Peyer's patch (tissue), 4 donors: ENCODE measurements at regions not wholly inside any gene's neighbourhood (a gene's known extent, or its start where the extent isn't known, plus 50 kb on each side); places are given as distances from the start of the nearest gene placed in this dataset.

ENCODE experiments used
- DNase-seq, 3 donors: peaks; one replicate each; pipeline ENCODE4 v3.0.0-alpha.2; 2017 to 2019
- H3K27ac ChIP-seq, 4 donors: fragments of 200-600 bp; sonication (generic); one replicate each; pipeline ENCODE4 v1.5.1; 2016 to 2019
- H3K27me3 ChIP-seq, 2 donors: fragments of 200-600 bp; sonication (generic); one replicate each; pipeline ENCODE4 v1.5.1; 2019
- H3K36me3 ChIP-seq, 3 donors: fragments of 200-600 bp; sonication (generic); one replicate each; pipeline ENCODE4 v1.5.1; 2016 to 2019
- H3K4me1 ChIP-seq, 4 donors: fragments of 200-600 bp; sonication (generic); one replicate each; pipeline ENCODE4 v1.5.1; 2016 to 2019
- H3K4me3 ChIP-seq, 4 donors: fragments of 200-600 bp; sonication (generic); 1 replicate in 3 of 4; 2 replicates in 1 of 4; pipeline ENCODE4 v1.5.1; 2016 to 2019; ENCODE audit warnings: mild to moderate bottlenecking in 1 of 4
- H3K9me3 ChIP-seq, 4 donors: fragments of 200-600 bp; sonication (generic); one replicate each; pipeline ENCODE4 v1.5.1; 2016 to 2019; ENCODE audit warnings: mild to moderate bottlenecking in 1 of 4
- POLR2A ChIP-seq, 2 donors: fragments of 450-650 bp; IDR thresholded peaks; one replicate each; pipeline ENCODE4 v1.5.1; 2017; ENCODE audit warnings: antibody characterized with exemption in 2 of 2, mild to moderate bottlenecking in 2 of 2, moderate library complexity in 2 of 2
- TF ChIP-seq, protein P1 (sequence below), 6 experiments: fragments of 450-650 bp in 4 of 6; fragments of 200-600 bp in 2 of 6; sonication (generic) in 1 of 6; IDR thresholded peaks; one replicate each; pipeline ENCODE4 v1.5.1; 2017 to 2019; ENCODE audit warnings: antibody characterized with exemption in 6 of 6, mild to moderate bottlenecking in 3 of 6, moderate library complexity in 1 of 6

DNA sequence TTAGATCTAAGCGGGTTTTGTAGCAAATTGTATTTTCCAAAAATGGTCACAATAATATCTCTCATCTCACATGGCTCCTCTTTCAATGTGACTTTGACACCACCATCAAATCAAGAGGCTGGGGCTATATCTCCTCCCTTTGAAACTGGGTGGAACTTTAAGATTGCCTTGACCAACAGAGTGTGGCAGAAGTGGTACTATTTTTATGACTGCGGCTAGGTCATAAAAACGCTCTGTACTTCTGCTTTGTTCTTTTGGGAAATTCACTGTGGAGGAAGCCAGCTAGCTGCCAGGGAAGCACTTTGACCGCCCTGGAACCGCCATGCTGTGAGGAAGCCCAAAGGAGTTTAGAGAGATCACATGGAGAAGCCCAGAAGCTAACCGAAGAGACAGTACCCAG is 50.7 kb upstream of the ACOT11 start:
- no peak overlapping the region for H3K4me3 ChIP-seq
- H3K4me1 ChIP-seq: peaks cover 0 to 14% (median 0%) of the 10 kb centered on the region in 4 donors
- no peaks in the 10 kb centered on the region for H3K27me3 ChIP-seq
- no peak overlapping the region for H3K27ac ChIP-seq
- no peaks in the 10 kb centered on the region for H3K36me3 ChIP-seq
- H3K9me3 ChIP-seq: peaks cover 0 to 6% (median 0%) of the 10 kb centered on the region in 4 donors
- DNase-seq: no peak
- no peak for TF ChIP-seq POLR2A (IDR thresholded peaks at IDR 0.05)

DNA sequence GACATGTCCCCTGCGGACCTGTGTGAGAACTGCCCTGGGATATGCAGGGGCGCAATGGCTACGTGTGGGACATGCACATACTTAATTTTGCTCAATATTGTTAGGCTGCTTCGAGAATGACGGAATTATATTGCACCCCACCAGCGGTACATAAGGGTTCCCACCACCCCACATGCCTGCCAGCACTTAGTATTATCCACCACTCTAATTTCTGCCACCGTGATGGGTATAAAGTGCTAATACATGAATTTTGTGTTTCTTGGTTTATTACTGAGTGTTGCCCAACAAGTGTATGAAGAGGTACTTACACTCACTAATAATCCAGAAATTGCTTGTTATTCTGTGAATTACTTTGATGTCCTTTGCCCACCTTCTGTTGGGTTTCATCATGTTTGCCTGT is 52.1 kb upstream of the ACOT11 start:
- Histone ChIP-seq H3K4me1 (peaks cover 0 to 15% (median 0%) of the 10 kb centered on the region in 4 donors), H3K27ac (no peak overlapping the region), H3K27me3 (no peaks in the 10 kb centered on the region), H3K4me3 (no peak overlapping the region), H3K36me3 (no peaks in the 10 kb centered on the region), H3K9me3 (peaks cover 0 to 6% (median 0%) of the 10 kb centered on the region in 4 donors)
- DNase-seq: no peak
- TF ChIP-seq, protein P1, sequence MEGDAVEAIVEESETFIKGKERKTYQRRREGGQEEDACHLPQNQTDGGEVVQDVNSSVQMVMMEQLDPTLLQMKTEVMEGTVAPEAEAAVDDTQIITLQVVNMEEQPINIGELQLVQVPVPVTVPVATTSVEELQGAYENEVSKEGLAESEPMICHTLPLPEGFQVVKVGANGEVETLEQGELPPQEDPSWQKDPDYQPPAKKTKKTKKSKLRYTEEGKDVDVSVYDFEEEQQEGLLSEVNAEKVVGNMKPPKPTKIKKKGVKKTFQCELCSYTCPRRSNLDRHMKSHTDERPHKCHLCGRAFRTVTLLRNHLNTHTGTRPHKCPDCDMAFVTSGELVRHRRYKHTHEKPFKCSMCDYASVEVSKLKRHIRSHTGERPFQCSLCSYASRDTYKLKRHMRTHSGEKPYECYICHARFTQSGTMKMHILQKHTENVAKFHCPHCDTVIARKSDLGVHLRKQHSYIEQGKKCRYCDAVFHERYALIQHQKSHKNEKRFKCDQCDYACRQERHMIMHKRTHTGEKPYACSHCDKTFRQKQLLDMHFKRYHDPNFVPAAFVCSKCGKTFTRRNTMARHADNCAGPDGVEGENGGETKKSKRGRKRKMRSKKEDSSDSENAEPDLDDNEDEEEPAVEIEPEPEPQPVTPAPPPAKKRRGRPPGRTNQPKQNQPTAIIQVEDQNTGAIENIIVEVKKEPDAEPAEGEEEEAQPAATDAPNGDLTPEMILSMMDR (IDR thresholded peaks at IDR 0.05): no peak
- no peak for TF ChIP-seq POLR2A (IDR thresholded peaks at IDR 0.05)

DNA sequence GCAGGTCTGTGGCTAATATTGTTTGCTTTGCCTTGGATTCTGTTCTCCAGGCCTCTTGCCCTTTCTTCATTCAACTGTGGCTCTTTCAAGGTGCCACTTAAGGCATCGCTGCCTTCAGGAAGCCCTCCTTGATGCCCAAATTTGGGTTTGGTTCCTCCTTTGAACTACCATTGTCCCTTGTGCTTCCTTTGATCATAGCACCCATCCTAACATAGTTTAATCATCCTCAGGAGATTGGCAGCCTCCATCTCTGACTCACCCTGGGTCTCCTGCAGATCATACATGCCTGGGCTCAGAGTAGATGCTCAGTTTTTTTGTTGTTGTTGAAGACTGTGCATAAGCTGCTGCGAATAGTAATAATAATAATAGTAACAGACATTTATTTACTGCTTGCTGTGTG is 54.4 kb upstream of the ACOT11 start:
- peaks cover 0 to 6% (median 0%) of the 10 kb centered on the region in 4 donors for H3K9me3 ChIP-seq
- H3K36me3 ChIP-seq: no peaks in the 10 kb centered on the region
- H3K4me3 ChIP-seq: no peak overlapping the region
- no peaks in the 10 kb centered on the region for H3K27me3 ChIP-seq
- TF ChIP-seq, protein P1 (IDR thresholded peaks at IDR 0.05): no peak
- no peak for TF ChIP-seq POLR2A (IDR thresholded peaks at IDR 0.05)
- H3K4me1 ChIP-seq: peaks cover 0 to 16% (median 2%) of the 10 kb centered on the region in 4 donors
- DNase-seq: no peak
- H3K27ac ChIP-seq: no peak overlapping the region

DNA sequence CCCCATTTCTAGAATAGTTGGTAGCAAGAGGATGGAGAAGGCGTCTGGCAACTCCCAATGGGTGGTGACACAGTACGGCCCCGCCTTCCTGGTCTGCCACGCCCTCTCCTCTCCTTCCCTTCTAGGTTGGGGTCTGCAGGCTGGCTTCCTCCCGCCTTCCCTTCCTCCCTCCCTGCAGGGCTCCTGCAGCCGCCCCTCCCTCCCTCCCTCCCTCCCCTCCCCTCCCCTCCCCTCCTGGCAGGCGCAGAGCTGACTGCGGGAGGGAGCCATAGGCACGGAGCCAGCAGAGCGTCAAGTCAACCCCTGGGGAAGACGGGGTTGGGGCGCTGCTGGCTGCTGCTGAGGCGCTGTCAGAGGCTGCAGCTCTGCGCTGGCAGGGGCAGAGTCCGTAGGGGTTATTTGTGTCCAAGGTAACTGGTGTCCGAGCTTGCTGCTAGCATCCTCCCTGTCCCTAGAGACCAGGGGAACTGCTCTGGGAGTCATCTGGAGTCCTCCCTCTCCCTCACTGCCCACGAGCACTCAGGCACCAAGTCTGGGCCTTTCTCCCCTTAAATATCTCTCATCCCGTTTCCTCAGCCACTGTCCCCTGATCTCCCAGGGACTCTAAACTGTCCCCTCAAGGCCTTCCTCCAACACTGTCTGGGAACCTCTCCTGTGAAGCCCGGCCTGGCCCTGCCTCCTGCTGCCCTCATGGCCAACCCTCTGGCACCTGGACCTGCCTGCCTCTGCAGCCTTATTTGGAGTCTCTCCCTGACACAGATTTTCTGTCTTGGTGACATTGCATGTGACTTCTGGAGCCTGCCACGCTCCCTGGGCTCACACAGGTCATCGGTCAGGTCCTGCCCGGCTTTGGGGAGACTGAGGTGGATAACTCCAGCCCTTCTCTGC is 57.4 kb upstream of the ACOT11 start:
- TF ChIP-seq, protein P1 (IDR thresholded peaks at IDR 0.05): no peak
- TF ChIP-seq POLR2A (IDR thresholded peaks at IDR 0.05): no peak
- peak in 2 of 3 donors; percentile 82 to 85 for DNase-seq
- Histone ChIP-seq H3K4me1 (peaks cover 0 to 36% (median 10%) of the 10 kb centered on the region in 4 donors), H3K36me3 (no peaks in the 10 kb centered on the region), H3K27ac (peak overlapping the region in 2 of 4 donors; percentile 25 to 64), H3K9me3 (no peaks in the 10 kb centered on the region), H3K27me3 (no peaks in the 10 kb centered on the region), H3K4me3 (peak overlapping the region in 2 of 4 donors; percentile 23 to 27)

DNA sequence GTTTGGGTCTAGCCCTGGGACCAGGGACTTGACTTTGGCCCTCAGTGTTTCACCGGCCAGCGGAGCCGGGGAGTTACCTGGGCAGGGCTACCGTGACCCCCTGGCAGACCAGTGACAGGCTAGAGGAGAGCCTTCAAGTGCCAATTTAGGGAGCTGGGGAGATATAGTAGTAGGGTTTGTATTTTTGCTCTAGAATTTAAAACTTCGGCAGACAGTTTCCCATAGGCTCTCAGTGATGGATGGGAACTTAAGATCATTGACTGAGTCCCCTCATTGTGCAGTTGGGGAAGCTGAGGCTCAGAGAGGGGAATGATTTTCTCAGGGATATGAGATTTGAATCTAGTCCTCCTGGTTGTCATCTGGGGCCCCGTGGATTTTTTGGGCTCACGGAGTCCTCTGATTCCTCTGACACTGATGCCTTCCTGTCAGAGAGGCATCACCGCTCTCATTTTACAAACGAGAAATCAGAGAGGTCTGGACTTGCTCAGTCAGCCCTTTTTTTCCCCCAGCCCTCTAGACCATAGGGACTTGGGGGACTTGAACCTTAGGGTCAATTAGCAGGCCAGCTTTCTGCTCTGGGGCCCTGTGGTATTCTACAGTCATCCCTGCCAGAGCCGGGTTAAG is 58.3 kb upstream of the ACOT11 start:
- Histone ChIP-seq H3K4me1 (peaks cover 0 to 37% (median 10%) of the 10 kb centered on the region in 4 donors), H3K4me3 (peak overlapping the region; percentile 56 to 72 (median 63)), H3K36me3 (no peaks in the 10 kb centered on the region), H3K9me3 (no peaks in the 10 kb centered on the region), H3K27me3 (no peaks in the 10 kb centered on the region), H3K27ac (peak overlapping the region in 3 of 4 donors; percentile 82 to 92 (median 84))
- no peak for DNase-seq
- TF ChIP-seq, protein P1 (IDR thresholded peaks at IDR 0.05): no peak
- no peak for TF ChIP-seq POLR2A (IDR thresholded peaks at IDR 0.05)
